OCI-M1 (cell line): ENCODE measurements at regions not wholly inside any gene's neighbourhood (a gene's known extent, or its start where the extent isn't known, plus 50 kb on each side); places are given as distances from the start of the nearest gene placed in this dataset.
A peak's percentile ranks its signal among the peaks of the same experiment; 100 is the strongest.
"Not testable (repeated sequence)": the region's sequence is repeated elsewhere in the genome, so short reads cannot be mapped to it uniquely, and the experiment has no call there.

Experiments used
- DNase-seq: peaks from one replicate; lab custom pipeline; 2025; lab: John Stamatoyannopoulos, UW

- not testable (repeated sequence) for DNase-seq
Observed at GRCh38 chr6:28623242-28623641, 97.6 kb downstream of the GPX5 start.

GRCh38 chr6:28626386-28626785 lies 100.7 kb downstream of the GPX5 start:
- DNase-seq = not testable (repeated sequence)

- DNase-seq = peak; percentile 39
Observed at GRCh38 chr6:28632326-28632851, 106.7 kb downstream of the GPX5 start.

GRCh38 chr6:28633445-28634215 lies 107.9 kb downstream of the GPX5 start:
- peak; percentile 90 for DNase-seq

GRCh38 chr6:28634411-28634760 lies 108.7 kb downstream of the GPX5 start:
- DNase-seq = no peak

- DNase-seq = peak; percentile 77
Observed at GRCh38 chr6:28634761-28635546, 109.3 kb downstream of the GPX5 start.

GRCh38 chr6:28635547-28636158 lies 110.0 kb downstream of the GPX5 start:
- no peak for DNase-seq

- DNase-seq = no peak
Observed at GRCh38 chr6:28638787-28639430, 113.2 kb downstream of the GPX5 start.

- not testable (repeated sequence) for DNase-seq
Observed at GRCh38 chr6:28639445-28640290, 114.0 kb downstream of the GPX5 start.

- peak; percentile 95 for DNase-seq
Observed at GRCh38 chr6:28643017-28643740, 117.5 kb downstream of the GPX5 start.

- no peak for DNase-seq
Observed at GRCh38 chr6:28646650-28647049, 121.0 kb downstream of the GPX5 start.

GRCh38 chr6:28648035-28648877 lies 122.6 kb downstream of the GPX5 start:
- DNase-seq = peak; percentile 97

GRCh38 chr6:28648878-28649375 lies 123.2 kb downstream of the GPX5 start:
- peak; percentile 75 for DNase-seq

- no peak for DNase-seq
Observed at GRCh38 chr6:28651161-28651560, 125.5 kb downstream of the GPX5 start.

GRCh38 chr6:28653876-28654275 lies 128.2 kb downstream of the GPX5 start:
- no peak for DNase-seq

GRCh38 chr6:28655164-28655563 lies 129.5 kb downstream of the GPX5 start:
- no peak for DNase-seq

- no peak for DNase-seq
Observed at GRCh38 chr6:28656715-28657114, 131.0 kb downstream of the GPX5 start.

GRCh38 chr6:28657381-28657768 lies 131.7 kb downstream of the GPX5 start:
- DNase-seq = no peak

- peak; percentile 91 for DNase-seq
Observed at GRCh38 chr6:28657769-28658465, 132.2 kb downstream of the GPX5 start.
